ENCODE measurements at regions not wholly inside any gene's neighbourhood (a gene's known extent, or its start where the extent isn't known, plus 50 kb on each side); places are given as distances from the start of the nearest gene placed in this dataset.
"Not testable (repeated sequence)": the region's sequence is repeated elsewhere in the genome, so short reads cannot be mapped to it uniquely, and the experiment has no call there.

DNA sequence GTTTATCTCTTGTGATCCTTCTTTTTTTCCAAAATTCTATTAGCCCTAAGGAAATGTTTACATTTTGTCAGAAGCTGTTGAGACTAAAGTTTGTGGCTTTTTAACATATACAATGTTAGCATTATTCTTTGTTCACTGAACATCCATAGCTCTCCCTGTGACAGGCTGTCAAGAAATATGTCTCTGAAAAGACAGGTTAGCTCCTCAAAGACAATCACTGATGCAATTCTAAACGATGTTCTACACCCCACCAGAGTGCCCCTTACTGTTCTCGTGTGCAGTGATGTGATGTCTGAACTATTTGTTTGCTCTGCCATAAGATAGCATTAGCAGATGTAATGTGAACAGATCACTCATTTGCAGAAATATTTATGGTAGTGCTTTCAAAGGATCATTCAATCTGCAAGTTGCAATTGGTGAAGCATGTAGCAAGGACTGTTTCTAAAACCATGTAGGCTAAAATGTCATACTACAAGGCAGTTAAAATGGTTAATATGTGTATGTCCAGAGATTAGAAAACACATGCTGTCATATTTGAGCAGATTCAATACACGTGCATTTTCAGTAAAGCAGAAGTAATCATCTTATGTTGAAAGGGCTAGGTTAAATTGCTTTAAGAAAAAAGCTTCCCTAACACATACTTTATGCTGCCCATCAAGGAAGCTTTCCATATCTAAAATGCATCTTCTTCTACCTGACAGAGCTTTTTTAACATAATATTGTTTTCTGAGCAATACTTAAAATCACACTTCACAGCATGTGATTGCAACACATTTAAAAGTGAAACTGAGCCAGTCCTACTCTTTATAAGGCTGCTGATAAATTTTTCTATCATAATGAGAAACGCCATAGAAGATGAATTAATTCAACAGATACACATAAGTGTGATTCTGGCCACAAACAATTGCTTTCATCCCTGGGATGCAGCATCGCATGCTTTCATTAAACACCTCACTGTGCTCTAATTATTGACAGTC lies 285.7 kb upstream of the UBE2E3 start:
- DNase-seq, result no peak

DNA sequence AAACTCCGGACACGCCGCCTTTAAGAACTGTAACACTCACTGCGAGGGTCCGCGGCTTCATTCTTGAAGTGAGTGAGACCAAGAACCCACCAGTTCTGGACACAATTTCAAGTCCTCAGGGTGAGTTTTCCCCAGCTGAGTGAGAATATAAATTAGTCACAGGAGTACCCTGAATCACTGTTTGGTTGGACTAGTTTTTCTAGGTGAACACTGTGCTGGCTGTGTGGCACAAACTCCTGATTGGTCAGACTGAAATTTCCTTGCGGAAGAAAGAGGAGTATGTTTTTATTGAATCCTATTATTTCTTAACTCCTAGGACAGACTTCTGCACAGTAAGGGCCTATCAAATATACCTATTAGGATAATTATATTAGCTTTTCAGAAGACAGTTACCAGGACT lies 288.1 kb upstream of the UBE2E3 start:
- DNase-seq, result no peak

DNA sequence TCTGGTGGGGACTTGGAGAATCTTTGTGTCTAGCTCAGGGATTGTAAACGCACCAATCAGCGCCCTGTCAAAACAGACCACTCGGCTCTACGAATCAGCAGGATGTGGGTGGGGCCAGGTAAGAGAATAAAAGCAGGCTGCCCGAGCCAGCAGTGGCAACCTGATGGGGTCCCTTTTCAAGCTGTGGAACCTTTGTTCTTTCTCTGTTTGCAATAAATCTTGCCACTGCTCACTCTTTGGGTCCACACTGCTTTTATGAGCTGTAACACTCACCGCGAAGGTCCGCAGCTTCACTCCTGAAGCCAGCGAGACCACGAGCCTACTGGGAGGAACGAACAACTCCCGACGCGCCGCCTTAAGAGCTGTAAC lies 288.6 kb upstream of the UBE2E3 start:
- DNase-seq, result not testable (repeated sequence)

DNA sequence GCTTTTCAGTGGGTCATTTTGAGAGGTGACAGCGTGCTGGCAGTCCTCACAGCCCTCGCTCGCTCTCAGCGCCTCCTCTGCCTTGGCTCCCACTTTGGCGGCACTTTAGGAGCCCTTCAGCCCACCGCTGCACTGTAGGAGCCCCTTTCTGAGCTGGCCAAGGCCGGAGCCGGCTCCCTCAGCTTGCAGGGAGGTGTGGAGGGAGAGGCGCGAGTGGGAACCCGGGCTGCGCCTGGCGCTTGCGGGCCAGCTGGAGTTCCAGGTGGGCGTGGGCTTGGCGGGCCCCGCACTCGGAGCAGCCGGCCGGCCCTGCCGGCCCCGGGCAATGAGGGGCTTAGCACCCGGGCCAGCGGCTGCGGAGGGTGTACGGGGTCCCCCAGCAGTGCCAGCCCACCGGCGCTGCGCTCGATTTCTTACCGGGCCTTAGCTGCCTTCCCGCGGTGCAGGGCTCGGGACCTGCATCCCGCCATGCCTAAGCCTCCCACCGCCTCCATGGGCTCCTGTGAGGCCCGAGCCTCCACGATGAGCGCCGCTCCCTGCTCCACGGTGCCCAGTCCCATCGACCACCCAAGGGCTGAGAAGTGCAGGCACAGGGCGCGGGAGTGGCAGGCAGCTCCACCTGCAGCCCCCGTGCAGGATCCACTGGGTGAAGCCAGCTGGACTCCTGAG lies 289.1 kb upstream of the UBE2E3 start:
- not testable (repeated sequence) for DNase-seq

DNA sequence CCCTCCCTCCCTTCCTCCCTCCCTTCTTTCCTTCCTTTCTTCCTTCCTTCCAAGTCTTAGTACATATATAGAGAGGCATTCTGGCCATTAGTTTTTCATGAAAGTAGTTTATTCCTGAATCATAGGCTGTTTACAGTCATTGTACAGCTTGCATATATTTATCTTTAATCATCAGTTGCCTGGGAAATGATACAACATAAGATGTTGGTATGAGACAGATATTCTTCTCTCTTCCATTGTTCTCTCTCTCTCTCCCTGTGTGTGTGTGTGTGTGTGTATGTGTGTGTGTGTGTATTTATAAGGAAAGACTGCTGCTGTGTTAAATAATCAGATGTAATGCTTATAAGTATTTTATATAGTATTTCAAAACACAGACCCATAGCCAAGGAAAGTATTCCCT lies 289.8 kb upstream of the UBE2E3 start:
- no peak for DNase-seq

DNA sequence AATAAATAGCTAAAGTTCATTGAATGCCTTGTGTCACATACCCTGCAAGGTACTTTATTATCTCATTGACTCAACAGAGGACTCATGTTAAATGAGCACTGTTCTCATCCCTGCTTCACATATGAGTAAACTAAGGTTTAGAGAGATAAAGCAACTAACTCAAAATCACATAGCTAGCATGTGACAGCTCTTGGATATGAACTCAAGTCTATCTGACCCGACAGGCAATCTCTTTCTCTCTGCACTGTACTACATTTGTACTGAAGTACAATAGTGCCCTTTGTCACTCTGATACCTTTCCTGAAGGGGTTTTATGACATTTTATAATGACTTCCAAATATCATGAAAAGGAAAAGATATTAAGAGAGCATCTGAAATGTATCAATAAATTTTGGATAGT lies 297.5 kb upstream of the UBE2E3 start:
- no peak for DNase-seq

DNA sequence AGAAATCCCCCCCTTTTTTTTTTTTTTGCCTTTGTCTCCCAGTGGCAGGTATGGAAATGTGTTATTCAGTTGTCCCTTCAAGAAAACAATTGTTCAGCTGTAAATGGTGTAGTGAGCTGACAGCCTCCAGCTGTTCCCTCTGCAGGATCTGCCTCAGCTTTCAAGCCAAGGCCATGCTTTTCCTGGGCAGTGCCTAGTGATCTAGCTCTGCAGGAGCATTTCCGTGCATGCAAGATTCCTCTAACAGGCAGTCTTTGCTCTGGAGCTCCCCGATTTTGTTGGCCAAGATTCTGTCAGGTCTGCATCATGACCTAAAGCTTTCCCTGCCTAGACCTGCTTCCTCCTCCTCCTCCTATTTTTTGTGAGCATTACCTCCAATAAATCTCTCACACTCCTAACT lies 300.7 kb upstream of the UBE2E3 start:
- DNase-seq, result no peak

DNA sequence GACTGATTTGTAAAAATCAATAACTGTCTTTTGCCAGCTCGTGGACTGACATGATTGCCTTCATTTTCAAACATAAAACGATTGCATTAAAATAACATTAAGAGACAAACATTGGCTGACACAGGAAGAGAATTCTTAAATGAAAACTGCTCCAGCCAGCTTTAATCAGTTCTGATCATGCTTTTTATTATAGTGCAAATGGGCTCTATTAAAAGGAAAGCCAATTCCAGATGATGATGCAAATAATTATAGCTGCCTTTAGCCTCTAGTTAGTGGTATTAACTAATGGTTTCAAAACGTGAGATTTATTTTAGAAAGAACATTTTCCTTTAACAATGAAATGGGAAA lies 301.8 kb upstream of the UBE2E3 start:
- DNase-seq, result no peak

DNA sequence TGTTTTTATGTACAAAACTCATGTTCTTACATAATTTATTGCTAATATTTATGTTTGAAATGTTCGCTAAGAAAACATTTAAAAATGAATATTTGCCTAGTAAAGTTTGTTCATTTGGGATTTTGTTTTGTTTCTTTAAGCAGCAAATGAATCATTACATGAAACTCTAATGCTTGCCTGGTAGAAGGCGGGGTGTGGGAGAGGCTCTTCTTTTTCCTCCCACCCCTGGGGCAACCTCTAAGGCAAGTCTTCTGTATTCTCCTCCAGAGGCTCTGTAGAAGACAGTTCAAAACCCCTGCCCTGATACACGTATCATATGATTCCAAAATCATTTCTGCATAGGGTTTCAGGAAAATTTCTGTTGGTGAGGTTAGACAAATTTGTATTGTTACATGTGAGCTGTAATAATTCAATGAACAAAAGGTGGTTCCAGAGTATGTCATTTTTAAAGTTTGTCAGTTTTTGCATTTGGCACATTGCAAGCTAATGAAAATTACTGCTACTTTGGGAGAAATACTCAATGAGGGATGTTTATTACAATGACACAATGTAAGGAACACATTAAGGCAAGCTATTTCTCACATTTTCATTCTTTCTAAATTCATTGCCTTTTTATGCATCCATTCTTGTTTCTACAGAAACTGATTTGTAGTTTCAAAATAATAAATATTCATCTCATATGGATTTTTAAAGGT lies 302.3 kb upstream of the UBE2E3 start:
- no peak for DNase-seq

DNA sequence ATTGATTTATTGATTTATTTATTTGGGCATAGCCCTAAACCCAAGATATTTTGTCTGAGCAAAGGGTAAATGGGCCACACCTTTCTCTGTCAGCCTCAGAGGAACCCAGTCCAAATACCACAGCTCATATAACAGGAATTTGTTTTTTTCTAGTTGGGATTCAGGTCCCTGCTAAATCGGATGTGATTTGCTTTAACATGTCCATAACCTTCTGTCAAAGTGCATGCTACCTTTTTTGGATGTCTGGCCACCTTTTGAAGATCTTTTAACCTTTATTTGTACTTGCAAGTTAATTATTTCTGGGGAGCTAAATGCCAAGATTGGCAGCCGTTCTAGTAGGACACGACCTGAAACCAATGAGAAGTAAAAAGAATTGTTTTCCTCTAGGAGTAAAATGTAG lies 303.2 kb upstream of the UBE2E3 start:
- DNase-seq, result no peak

DNA sequence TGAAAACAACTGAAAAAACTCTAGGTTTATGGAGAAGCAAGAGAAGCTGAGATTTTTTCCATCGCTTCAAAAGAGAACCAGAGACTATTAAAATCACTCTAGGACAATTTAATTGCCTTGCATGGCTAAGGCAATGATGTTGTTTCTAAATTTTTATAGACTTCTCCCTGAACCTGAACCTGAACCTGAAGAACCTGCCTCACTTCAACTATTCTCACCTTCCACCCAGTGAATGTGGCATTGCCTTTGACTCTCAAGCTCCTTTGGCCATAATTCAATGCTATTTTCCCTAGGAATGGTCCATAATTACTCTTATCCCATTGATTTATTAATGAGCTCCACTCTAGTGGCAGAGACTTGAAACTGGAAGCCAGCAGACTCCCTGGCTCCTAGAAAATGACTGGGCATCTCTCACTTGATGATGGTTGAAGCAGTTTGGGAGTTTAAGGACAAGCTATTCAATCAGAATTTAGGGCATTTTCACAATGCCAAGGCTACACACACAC lies 303.8 kb upstream of the UBE2E3 start:
- DNase-seq, result no peak

DNA sequence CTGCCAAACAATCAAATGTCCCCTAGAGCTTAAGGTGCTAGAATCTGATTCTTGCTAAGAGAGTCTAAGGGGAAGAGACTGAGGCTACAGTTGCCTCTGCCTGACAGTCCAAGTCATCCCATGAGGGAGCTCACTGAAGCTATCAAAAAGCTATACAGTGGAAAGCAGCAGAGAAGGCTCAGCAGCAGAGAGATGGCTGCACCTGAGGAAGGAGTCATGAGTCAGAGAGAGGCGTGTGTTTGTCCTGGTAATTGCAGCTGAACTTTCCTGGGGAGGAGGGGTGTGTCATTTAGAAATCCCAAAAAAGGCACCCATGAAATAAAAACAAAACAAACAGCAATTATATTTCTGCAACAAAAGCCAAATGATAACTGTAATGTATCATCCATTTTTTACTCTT lies 305.2 kb upstream of the UBE2E3 start:
- no peak for DNase-seq

DNA sequence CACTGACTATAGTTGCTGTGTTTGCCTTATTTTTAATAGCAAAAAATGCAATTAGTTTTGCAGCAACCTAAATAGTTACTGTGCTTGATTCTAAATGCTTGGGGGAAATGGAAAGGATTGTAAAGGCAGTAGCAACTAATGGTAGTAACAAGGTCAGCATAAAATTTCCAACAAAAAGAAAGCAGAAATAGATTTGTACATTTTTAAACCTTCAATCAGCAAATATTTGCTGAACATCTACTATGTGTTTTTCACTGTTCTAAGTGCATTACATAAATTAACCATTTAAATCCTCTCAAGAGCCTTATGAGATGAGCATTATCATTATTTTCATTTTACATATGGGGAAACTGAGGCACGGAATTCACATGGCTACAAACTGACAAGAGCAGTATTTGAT lies 308.0 kb upstream of the UBE2E3 start:
- DNase-seq, result no peak

DNA sequence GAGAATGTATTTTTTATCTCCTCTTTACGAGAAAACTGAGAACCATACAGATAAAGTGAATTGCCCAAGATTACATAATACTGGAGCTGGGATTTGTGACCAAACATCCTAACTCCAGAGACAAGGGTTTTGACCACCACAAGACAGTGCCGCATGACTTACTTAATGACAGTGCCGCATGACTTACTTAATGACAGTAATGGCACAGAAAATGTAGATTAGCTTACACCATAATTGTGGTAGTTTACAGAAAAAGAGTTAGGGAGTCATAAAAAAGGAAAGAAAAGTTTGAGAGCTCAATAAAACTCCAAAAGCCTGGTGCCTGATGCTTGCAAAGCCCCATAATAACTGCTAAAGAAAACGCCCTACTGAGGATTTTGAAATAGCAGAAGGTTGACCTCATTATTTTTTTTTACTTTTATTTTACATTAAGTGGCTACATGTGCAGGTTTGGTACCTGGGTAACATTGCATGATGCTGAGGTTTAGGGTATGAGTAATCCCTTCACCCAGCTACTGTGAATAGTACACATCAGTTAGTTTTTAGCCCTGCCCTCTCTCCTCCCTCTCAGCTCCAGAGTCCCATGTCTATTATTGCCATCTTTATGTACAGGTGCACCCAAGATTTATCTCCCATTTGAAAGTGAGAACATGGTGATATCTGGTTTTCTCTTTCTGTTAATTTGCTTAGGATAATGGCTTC lies 310.0 kb upstream of the UBE2E3 start:
- no peak for DNase-seq

DNA sequence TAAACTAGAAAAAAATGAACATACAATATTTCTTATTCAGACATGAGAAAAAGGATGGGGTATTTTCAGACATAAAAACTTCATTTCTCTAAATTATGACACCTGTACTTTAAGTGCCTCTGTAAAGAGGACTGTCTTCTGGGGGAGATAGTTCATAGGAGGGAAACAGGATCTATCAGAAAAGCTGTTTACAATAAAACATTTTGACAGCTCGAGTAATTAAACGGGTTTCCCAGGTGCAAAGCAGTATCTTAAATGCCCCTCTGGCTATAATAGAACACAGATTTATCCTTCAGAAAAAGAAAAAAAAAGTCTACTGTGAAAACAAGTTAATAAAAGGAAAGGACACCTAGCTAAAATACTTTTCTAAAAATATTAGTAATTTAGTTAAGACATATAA lies 311.4 kb upstream of the UBE2E3 start:
- DNase-seq, result no peak

DNA sequence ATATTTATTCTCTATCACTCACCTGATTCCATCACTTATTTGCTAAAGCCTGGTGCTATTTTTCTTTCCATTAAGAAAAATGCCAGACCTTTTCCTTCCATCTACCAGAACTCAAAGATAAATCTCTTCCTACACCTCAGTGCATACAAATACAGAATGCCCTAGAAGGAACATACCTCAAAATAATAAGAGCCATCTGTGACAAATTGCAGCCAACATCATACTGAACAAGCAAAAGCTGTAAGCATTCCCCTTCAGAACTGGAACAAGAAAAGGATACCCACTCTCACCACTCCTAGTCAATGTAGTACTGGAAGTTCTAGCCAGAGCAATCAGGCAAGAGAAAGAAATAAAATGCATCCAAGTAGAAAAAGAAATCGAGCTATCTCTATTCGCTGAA lies 315.9 kb upstream of the UBE2E3 start:
- no peak for DNase-seq

DNA sequence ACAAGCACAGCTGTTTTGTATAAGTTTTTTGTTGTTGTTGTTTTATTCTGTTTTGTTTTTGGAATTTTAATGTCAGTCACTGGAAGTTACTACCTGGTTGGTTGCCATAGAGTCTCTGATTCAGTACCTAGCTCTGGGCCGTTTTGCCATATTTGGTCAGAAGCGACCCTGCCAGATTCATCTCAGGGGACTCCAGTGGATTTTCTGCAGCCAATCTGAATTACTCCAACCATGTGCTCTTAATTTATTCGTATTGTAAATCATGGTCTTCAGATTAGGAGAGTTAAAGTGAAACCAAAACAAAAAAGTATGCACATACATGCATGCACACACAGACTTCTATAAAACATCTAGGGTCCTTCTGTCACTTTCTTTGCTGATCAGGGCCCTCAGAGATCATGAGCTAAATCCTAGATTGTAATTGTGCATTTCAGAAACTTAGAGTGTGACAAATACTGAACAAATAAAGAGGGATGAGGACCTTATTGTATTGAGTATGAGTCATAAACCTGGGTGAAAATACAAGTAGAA lies 317.4 kb upstream of the UBE2E3 start:
- DNase-seq, result no peak

DNA sequence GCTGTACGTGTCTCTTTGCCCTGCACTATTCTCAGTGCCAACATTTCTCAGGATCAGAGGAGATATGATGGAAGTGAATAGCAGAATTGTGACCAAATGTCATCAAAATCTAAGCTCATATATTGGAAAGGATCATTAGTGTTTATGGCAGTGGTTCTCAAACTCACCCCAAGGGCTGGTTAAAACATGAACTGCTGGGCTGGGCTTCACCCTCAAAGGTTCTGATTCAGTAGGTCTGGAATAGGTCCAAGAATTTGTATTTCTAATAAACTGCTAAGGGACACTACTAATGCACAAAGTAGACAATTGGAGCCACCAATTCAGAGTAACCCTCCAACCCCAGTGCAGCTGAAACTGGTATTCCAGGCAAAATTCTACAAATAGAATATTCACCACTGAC lies 317.9 kb upstream of the UBE2E3 start:
- DNase-seq, result no peak

DNA sequence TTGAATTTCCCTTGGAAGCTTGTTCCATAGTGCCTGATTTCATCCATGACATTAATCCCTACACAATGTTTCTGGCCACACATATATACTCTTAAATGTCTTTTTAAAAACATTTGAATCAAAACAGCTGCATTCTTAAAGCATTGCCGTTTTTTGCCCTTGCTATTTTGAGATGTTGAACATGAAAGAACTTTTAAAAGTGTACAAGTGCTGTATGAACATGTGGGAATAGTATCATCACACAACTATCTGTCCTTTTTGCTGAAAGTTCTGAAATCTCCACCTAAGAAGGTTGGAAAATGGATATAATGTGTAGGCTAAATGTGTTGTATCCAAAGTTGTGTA lies 318.7 kb upstream of the UBE2E3 start:
- DNase-seq, result no peak

DNA sequence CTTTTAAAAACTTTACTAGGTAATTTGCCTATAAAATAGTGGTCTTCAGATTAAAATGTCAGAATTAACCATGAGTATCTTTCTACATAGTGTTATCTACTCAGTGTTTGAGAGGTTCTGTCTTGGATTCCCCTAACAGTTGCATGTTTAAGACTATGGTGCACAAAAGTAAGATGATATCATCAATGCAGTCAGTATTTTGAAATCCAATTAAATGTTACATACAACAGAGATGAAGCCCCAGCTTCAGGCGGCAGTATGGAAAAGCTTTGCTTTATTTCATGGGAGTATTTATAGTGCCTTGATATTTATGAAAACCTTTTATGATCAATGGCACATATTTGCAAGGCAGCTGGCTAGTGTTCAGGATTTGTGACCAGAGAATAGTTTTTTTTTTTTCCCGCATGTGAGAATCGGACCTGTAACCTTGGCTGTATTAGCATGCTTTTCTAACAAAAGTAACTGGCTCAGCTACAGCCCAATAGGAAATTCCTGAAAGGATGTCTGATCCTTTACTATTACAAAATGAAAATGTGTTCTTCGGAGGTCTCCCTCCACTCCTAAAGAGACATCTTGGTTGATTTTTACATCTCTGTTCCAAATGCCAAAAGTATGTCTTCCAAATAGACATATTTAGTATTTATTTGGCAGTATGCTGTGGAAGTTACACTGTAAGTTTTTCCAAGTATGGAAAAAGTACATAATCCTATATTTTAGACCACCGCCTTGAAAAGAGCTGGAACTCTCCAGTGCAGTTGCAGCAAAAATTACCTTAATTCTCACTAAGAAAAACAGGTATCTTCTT lies 319.3 kb upstream of the UBE2E3 start:
- no peak for DNase-seq

DNA sequence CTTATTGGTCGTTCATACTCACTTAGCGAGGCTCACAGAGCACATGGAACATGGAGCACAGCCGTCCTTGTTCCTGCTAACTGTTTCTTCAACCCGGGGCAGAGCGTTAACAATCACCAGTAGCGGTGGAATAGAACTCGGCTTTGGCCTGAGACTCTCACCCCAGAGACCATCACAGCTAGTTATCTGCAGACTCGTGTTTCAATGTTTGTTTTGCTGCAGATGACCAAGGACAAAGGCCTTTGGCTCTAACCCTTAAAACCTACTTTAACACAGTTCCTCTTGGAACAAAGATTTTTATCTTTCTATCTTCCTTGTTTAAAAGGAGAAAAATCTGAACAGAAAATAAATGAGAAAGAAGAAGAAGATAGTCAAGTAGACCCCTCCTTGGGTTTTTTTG lies 320.2 kb upstream of the UBE2E3 start:
- DNase-seq, result no peak

DNA sequence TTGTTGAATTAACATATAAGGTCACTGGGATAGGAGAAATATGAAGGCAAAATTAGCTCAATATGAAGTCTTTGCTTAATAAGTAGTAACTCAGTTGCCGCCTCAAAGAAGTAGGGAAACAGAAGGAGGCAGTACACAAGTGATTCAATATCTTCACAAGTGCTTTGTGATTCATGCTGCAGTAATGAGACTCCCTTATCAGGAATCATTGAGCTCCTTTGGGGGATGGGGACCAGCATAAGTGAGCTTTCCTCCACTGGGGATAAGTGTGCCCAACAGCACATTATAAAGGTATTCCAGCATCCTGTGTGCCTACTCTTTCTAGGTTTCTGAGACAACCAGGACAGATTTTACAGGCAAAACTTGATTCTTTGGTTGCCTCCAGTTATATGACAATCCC lies 323.4 kb upstream of the UBE2E3 start:
- DNase-seq, result no peak

All from 8988T (cell line).